ENCODE measurements at regions not wholly inside any gene's neighbourhood (a gene's known extent, or its start where the extent isn't known, plus 50 kb on each side); places are given as distances from the start of the nearest gene placed in this dataset.

GRCh38 chr4:138092060-138092459, 150.1 kb downstream of the SLC7A11 start:
- Histone ChIP-seq H3K9me3 (no peaks in the 10 kb centered on the region), H3K4me3 (no peak overlapping the region), H3K36me3 (no peaks in the 10 kb centered on the region), H3K27ac (no peak overlapping the region), H3K27me3 (no peaks in the 10 kb centered on the region), H3K4me1 (peaks cover 0 to 6% (median 2%) of the 10 kb centered on the region in 4 donors)
- 91 to 95% (median 94%) methylated on average over 6 of the region's 6 CpGs for WGBS, 5 donors
- intact Hi-C loops (cut with DNase I; ENCODE audit: low total_unique reads), result no loop called here
- TF ChIP-seq POLR2A (IDR thresholded peaks at IDR 0.05), result no peak
- TF ChIP-seq EP300 (IDR thresholded peaks at IDR 0.05), result no peak
- no peak for TF ChIP-seq POLR2AphosphoS5 (IDR thresholded peaks at IDR 0.05)
- TF ChIP-seq CTCF (IDR thresholded peaks at IDR 0.05), result no peak
- DNase-seq, result no peak

- Histone ChIP-seq H3K4me1 (peaks cover 0 to 6% (median 2%) of the 10 kb centered on the region in 4 donors), H3K27me3 (no peaks in the 10 kb centered on the region), H3K9me3 (no peaks in the 10 kb centered on the region), H3K4me3 (no peak overlapping the region), H3K27ac (no peak overlapping the region), H3K36me3 (no peaks in the 10 kb centered on the region)
- 47 to 55% (median 51%) methylated on average over 5 of the region's 5 CpGs for WGBS, 5 donors
- TF ChIP-seq POLR2AphosphoS5 (IDR thresholded peaks at IDR 0.05) (no peak), CTCF (IDR thresholded peaks at IDR 0.05) (no peak), EP300 (IDR thresholded peaks at IDR 0.05) (no peak), POLR2A (IDR thresholded peaks at IDR 0.05) (no peak)
- DNase-seq, result no peak
- intact Hi-C loops (cut with DNase I; ENCODE audit: low total_unique reads), result no loop called here
Measured at GRCh38 chr4:138090918-138091676, 151.1 kb downstream of the SLC7A11 start.

- peak overlapping the region in 2 of 4 donors; percentile 13 to 20 for H3K4me3 ChIP-seq
- peak in 5 of 7 experiments; percentile 23 to 82 (median 62) for TF ChIP-seq CTCF (IDR thresholded peaks at IDR 0.05)
- TF ChIP-seq POLR2A (IDR thresholded peaks at IDR 0.05), result no peak
- no peak for TF ChIP-seq EP300 (IDR thresholded peaks at IDR 0.05)
- TF ChIP-seq POLR2AphosphoS5 (IDR thresholded peaks at IDR 0.05), result no peak
- intact Hi-C loops (cut with DNase I; ENCODE audit: low total_unique reads), result no loop called here
- no peaks in the 10 kb centered on the region for H3K9me3 ChIP-seq
- H3K4me1 ChIP-seq, result peaks cover 0 to 6% (median 2%) of the 10 kb centered on the region in 4 donors
- no peaks in the 10 kb centered on the region for H3K27me3 ChIP-seq
- H3K27ac ChIP-seq, result no peak overlapping the region
- DNase-seq, result peak; percentile 50 to 89
- no peaks in the 10 kb centered on the region for H3K36me3 ChIP-seq
- 20 to 31% (median 28%) methylated on average over 17 of the region's 17 CpGs for WGBS, 5 donors
Measured at GRCh38 chr4:138090150-138090917, 151.8 kb downstream of the SLC7A11 start.

- WGBS, 5 donors, result 96 to 98% (median 98%) methylated on average over 55 to 67 of the region's 67 CpGs
- no peaks in the 10 kb centered on the region for H3K27me3 ChIP-seq
- no peak overlapping the region for H3K27ac ChIP-seq
- H3K9me3 ChIP-seq, result no peaks in the 10 kb centered on the region
- no peak for DNase-seq
- peaks cover 0 to 6% (median 2%) of the 10 kb centered on the region in 4 donors for H3K4me1 ChIP-seq
- no peak overlapping the region for H3K4me3 ChIP-seq
- intact Hi-C loops (cut with DNase I; ENCODE audit: low total_unique reads), result loop anchor here (10.0 kb wide), 1 partner anchor 964 kb away; no protein-coding TSS in a partner anchor
- no peaks in the 10 kb centered on the region for H3K36me3 ChIP-seq
- TF ChIP-seq CTCF (IDR thresholded peaks at IDR 0.05) (no peak), EP300 (IDR thresholded peaks at IDR 0.05) (no peak), POLR2A (IDR thresholded peaks at IDR 0.05) (no peak)
Measured at GRCh38 chr4:138088449-138089208, 153.5 kb downstream of the SLC7A11 start.

All from stomach (tissue), 8 donors.